ENCODE measurements at regions not wholly inside any gene's neighbourhood (a gene's known extent, or its start where the extent isn't known, plus 50 kb on each side); places are given as distances from the start of the nearest gene placed in this dataset.

DNA sequence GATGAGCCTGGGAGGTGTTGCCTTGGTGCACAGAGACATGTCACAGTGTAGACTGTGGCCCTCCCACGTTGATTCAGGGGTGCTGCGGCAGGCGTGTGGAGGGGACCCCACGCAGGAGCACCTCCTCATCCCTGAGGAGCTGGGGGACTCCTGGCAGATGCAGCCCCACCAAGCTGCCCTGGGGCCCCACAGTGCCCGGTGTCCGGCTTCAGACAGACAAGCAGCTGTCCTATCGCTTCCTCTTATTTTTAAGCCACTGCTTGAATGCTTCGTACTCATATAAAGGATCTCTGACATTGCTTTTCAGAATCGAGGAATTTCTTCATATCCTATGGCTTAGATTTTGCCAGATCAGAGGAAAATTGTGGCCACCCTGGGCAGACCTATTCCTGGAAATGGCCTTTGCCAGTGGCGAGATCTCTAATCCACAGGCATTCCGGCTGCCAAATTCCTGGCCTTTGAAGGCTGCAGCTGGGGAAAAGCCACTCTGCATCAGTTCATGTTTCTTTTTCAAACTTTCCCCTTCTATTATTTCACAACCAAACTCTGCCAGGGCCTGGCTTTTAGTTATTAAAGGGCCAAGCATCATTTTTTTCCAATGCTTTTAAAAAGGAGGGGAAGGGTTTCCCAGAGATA lies 337.0 kb downstream of the THBS2 start:
- DNase-seq (ENCODE audit: low spot score) = no peak
- no peak overlapping the region for H3K27ac ChIP-seq (ENCODE audit: low read depth in 1 of 2, low read length in 2 of 2)

DNA sequence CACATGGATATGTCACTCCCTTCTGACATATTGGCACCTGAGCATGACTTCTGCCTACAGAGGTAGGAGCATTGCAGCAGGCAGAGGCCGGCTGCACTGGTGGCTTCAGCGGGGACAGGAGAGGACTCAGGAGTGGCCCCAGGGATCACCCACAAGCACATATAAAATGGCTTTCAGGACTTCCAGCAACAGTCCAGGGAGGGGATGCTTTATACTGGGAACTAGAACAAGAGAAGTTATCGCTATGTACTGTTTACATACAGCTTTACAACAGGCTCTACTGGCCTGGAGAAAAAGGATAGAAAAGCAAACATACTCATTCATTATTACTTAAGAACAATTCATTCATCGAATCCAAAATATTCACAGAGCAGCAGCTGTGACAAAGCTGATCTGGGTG lies 337.8 kb downstream of the THBS2 start:
- Histone ChIP-seq H3K27me3 (ENCODE audit: control insufficient read depth in 4 of 4, insufficient read depth in 4 of 4, low read length in 3 of 4) (peaks cover 0 to 2% (median 0%) of the 10 kb centered on the region in 4 donors), H3K9ac (ENCODE audit: low read depth in 1 of 2, low read length in 2 of 2) (no peak overlapping the region), H3K9me3 (ENCODE audit: control insufficient read depth in 4 of 4, low read length in 3 of 4) (peaks cover 0 to 2% (median under 1%) of the 10 kb centered on the region in 4 donors), H3K4me1 (ENCODE audit: control insufficient read depth in 4 of 4, insufficient read depth in 4 of 4, low read length in 3 of 4) (no peaks in the 10 kb centered on the region), H3K36me3 (ENCODE audit: control insufficient read depth in 4 of 4, insufficient read depth in 3 of 4, low read depth in 1 of 4, low read length in 3 of 4) (no peaks in the 10 kb centered on the region), H3K4me3 (ENCODE audit: low read depth in 1 of 3, low read length in 3 of 3) (no peak overlapping the region), H3K27ac (ENCODE audit: low read depth in 1 of 2, low read length in 2 of 2) (no peak overlapping the region)
- WGBS = 86% methylated on average over 4 of the region's 4 CpGs
- no peak for TF ChIP-seq RXRA (IDR thresholded peaks at IDR 0.05)
- TF ChIP-seq FOXA2 (IDR thresholded peaks at IDR 0.05) = no peak
- no peak for TF ChIP-seq JUND (IDR thresholded peaks at IDR 0.05)
- TF ChIP-seq, protein P1, sequence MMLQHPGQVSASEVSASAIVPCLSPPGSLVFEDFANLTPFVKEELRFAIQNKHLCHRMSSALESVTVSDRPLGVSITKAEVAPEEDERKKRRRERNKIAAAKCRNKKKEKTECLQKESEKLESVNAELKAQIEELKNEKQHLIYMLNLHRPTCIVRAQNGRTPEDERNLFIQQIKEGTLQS (IDR thresholded peaks at IDR 0.05) = no peak
- TF ChIP-seq HNF4A (conservative IDR thresholded peaks at IDR 0.05) = no peak
- no peak for TF ChIP-seq YY1 (IDR thresholded peaks at IDR 0.05)
- no peak for TF ChIP-seq HNF4G (IDR thresholded peaks at IDR 0.05)
- TF ChIP-seq FOXA1 (IDR thresholded peaks at IDR 0.05) = no peak
- TF ChIP-seq NR2F2 (IDR thresholded peaks at IDR 0.05) = no peak
- TF ChIP-seq SP1 (IDR thresholded peaks at IDR 0.05) = no peak
- no peak for TF ChIP-seq TAF1 (conservative IDR thresholded peaks at IDR 0.05)
- DNase-seq (ENCODE audit: low spot score) = no peak

More for the DNA sequence above, 337.0 kb downstream of the THBS2 start:
- TF ChIP-seq RXRA (IDR thresholded peaks at IDR 0.05) (no peak), YY1 (IDR thresholded peaks at IDR 0.05) (no peak), HNF4A (conservative IDR thresholded peaks at IDR 0.05) (no peak), RAD21 (IDR thresholded peaks at IDR 0.05) (no peak), SP1 (IDR thresholded peaks at IDR 0.05) (no peak), FOXA2 (IDR thresholded peaks at IDR 0.05) (no peak), TAF1 (conservative IDR thresholded peaks at IDR 0.05) (no peak), FOXA1 (IDR thresholded peaks at IDR 0.05) (no peak), HNF4G (IDR thresholded peaks at IDR 0.05) (no peak), JUND (IDR thresholded peaks at IDR 0.05) (no peak), EGR1 (IDR thresholded peaks at IDR 0.05; ENCODE audit: low read depth in 2 of 2) (no peak), NR2F2 (IDR thresholded peaks at IDR 0.05) (no peak)
- TF ChIP-seq, protein P2, sequence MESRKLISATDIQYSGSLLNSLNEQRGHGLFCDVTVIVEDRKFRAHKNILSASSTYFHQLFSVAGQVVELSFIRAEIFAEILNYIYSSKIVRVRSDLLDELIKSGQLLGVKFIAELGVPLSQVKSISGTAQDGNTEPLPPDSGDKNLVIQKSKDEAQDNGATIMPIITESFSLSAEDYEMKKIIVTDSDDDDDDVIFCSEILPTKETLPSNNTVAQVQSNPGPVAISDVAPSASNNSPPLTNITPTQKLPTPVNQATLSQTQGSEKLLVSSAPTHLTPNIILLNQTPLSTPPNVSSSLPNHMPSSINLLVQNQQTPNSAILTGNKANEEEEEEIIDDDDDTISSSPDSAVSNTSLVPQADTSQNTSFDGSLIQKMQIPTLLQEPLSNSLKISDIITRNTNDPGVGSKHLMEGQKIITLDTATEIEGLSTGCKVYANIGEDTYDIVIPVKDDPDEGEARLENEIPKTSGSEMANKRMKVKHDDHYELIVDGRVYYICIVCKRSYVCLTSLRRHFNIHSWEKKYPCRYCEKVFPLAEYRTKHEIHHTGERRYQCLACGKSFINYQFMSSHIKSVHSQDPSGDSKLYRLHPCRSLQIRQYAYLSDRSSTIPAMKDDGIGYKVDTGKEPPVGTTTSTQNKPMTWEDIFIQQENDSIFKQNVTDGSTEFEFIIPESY (IDR thresholded peaks at IDR 0.05) = no peak
- TF ChIP-seq, protein P1 (IDR thresholded peaks at IDR 0.05) = no peak
- TF ChIP-seq, protein P3, sequence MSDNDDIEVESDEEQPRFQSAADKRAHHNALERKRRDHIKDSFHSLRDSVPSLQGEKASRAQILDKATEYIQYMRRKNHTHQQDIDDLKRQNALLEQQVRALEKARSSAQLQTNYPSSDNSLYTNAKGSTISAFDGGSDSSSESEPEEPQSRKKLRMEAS (IDR thresholded peaks at IDR 0.05) = no peak
- 60% methylated on average over 11 of the region's 11 CpGs for WGBS
- Histone ChIP-seq H3K36me3 (ENCODE audit: control insufficient read depth in 4 of 4, insufficient read depth in 3 of 4, low read depth in 1 of 4, low read length in 3 of 4) (no peaks in the 10 kb centered on the region), H3K9me3 (ENCODE audit: control insufficient read depth in 4 of 4, low read length in 3 of 4) (peaks cover 0 to 2% (median under 1%) of the 10 kb centered on the region in 4 donors), H3K4me3 (ENCODE audit: low read depth in 1 of 3, low read length in 3 of 3) (no peak overlapping the region), H3K9ac (ENCODE audit: low read depth in 1 of 2, low read length in 2 of 2) (no peak overlapping the region), H3K4me1 (ENCODE audit: control insufficient read depth in 4 of 4, insufficient read depth in 4 of 4, low read length in 3 of 4) (no peaks in the 10 kb centered on the region), H3K27me3 (ENCODE audit: control insufficient read depth in 4 of 4, insufficient read depth in 4 of 4, low read length in 3 of 4) (peaks cover 0 to 2% (median 0%) of the 10 kb centered on the region in 4 donors)

DNA sequence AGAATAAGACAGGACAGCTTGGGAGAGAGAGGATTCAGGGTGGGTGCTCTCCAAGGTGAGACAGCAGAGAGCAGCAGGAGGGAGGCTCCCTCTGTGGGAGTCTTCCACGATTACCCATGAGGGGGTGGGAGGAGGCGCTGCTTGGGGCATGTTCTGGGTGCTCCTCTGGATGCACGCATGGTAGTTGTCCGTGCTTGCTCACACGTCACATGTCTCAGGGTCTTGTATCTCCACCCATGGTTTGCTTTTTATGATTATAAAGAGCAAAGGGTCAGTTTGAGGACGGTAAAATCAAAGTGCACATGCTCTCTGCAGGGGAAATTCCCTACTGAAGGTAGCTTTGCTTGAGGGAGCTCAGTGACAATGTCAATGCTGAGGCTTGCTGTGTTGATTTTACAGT lies 338.4 kb downstream of the THBS2 start:
- no peak overlapping the region for H3K9ac ChIP-seq (ENCODE audit: low read depth in 1 of 2, low read length in 2 of 2)
- H3K27ac ChIP-seq (ENCODE audit: low read depth in 1 of 2, low read length in 2 of 2) = no peak overlapping the region
- WGBS = 42% methylated on average over 6 of the region's 6 CpGs
- no peak overlapping the region for H3K4me3 ChIP-seq (ENCODE audit: low read depth in 1 of 3, low read length in 3 of 3)
- no peaks in the 10 kb centered on the region for H3K4me1 ChIP-seq (ENCODE audit: control insufficient read depth in 4 of 4, insufficient read depth in 4 of 4, low read length in 3 of 4)
- no peak for DNase-seq (ENCODE audit: low spot score)
- no peaks in the 10 kb centered on the region for H3K9me3 ChIP-seq (ENCODE audit: control insufficient read depth in 4 of 4, low read length in 3 of 4)
- H3K27me3 ChIP-seq (ENCODE audit: control insufficient read depth in 4 of 4, insufficient read depth in 4 of 4, low read length in 3 of 4) = peaks cover 0 to 2% (median 0%) of the 10 kb centered on the region in 4 donors
- no peaks in the 10 kb centered on the region for H3K36me3 ChIP-seq (ENCODE audit: control insufficient read depth in 4 of 4, insufficient read depth in 3 of 4, low read depth in 1 of 4, low read length in 3 of 4)
- TF ChIP-seq, protein P1 (IDR thresholded peaks at IDR 0.05) = no peak
- TF ChIP-seq, protein P4, sequence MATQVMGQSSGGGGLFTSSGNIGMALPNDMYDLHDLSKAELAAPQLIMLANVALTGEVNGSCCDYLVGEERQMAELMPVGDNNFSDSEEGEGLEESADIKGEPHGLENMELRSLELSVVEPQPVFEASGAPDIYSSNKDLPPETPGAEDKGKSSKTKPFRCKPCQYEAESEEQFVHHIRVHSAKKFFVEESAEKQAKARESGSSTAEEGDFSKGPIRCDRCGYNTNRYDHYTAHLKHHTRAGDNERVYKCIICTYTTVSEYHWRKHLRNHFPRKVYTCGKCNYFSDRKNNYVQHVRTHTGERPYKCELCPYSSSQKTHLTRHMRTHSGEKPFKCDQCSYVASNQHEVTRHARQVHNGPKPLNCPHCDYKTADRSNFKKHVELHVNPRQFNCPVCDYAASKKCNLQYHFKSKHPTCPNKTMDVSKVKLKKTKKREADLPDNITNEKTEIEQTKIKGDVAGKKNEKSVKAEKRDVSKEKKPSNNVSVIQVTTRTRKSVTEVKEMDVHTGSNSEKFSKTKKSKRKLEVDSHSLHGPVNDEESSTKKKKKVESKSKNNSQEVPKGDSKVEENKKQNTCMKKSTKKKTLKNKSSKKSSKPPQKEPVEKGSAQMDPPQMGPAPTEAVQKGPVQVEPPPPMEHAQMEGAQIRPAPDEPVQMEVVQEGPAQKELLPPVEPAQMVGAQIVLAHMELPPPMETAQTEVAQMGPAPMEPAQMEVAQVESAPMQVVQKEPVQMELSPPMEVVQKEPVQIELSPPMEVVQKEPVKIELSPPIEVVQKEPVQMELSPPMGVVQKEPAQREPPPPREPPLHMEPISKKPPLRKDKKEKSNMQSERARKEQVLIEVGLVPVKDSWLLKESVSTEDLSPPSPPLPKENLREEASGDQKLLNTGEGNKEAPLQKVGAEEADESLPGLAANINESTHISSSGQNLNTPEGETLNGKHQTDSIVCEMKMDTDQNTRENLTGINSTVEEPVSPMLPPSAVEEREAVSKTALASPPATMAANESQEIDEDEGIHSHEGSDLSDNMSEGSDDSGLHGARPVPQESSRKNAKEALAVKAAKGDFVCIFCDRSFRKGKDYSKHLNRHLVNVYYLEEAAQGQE (IDR thresholded peaks at IDR 0.05) = no peak
- TF ChIP-seq, protein P5, sequence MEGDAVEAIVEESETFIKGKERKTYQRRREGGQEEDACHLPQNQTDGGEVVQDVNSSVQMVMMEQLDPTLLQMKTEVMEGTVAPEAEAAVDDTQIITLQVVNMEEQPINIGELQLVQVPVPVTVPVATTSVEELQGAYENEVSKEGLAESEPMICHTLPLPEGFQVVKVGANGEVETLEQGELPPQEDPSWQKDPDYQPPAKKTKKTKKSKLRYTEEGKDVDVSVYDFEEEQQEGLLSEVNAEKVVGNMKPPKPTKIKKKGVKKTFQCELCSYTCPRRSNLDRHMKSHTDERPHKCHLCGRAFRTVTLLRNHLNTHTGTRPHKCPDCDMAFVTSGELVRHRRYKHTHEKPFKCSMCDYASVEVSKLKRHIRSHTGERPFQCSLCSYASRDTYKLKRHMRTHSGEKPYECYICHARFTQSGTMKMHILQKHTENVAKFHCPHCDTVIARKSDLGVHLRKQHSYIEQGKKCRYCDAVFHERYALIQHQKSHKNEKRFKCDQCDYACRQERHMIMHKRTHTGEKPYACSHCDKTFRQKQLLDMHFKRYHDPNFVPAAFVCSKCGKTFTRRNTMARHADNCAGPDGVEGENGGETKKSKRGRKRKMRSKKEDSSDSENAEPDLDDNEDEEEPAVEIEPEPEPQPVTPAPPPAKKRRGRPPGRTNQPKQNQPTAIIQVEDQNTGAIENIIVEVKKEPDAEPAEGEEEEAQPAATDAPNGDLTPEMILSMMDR (IDR thresholded peaks at IDR 0.05; ENCODE audit: low read depth, low read length, missing input control) = no peak
- no peak for TF ChIP-seq GABPA (IDR thresholded peaks at IDR 0.05 in 1 of 2, conservative IDR thresholded peaks at IDR 0.05 in 1 of 2)
- no peak for TF ChIP-seq TAF1 (conservative IDR thresholded peaks at IDR 0.05)
- TF ChIP-seq NR2F2 (IDR thresholded peaks at IDR 0.05) = no peak

All from liver (tissue), 8 donors.